Right lobe of liver (tissue), 4 donors: ENCODE measurements at regions not wholly inside any gene's neighbourhood (a gene's known extent, or its start where the extent isn't known, plus 50 kb on each side); places are given as distances from the start of the nearest gene placed in this dataset.

Experiments used
- CTCF ChIP-seq, 4 donors: fragments of 200-600 bp in 3 of 4; fragments of 450-650 bp in 1 of 4; IDR thresholded peaks; one replicate each; pipeline versions ENCODE4 v1.5.1 to v1.8.0; 2016 to 2022; ENCODE audit warnings: antibody characterized with exemption in 4 of 4, mild to moderate bottlenecking in 2 of 4
- POLR2A ChIP-seq: fragments of 450-650 bp; IDR thresholded peaks from one replicate; pipeline ENCODE4 v1.6.1; 2017; ENCODE audit warnings: antibody characterized with exemption, mild to moderate bottlenecking
- donor health status: DM: no; HTN: no; CAD: no.
- donor health status: DM: no; HTN: no; CAD: no.
- donor health status: DM: no; HTN: yes; CAD: no.

- TF ChIP-seq POLR2A (no peak), CTCF (IDR thresholded peaks at IDR 0.05) (no peak)
These were observed 497.6 kb upstream of the PHF14 start for GRCh38 chr7:10475940-10476641.
